GM19438 (cell line): ENCODE measurements at regions not wholly inside any gene's neighbourhood (a gene's known extent, or its start where the extent isn't known, plus 50 kb on each side); places are given as distances from the start of the nearest gene placed in this dataset.

Experiments used
- ATAC-seq: cut with Tn5 transposase; IDR thresholded peaks from one replicate; pipeline ENCODE4 v1.9.1; 2021; ENCODE audit warnings: low read depth; ENCODE audit not compliant: unreplicated experiment

DNA sequence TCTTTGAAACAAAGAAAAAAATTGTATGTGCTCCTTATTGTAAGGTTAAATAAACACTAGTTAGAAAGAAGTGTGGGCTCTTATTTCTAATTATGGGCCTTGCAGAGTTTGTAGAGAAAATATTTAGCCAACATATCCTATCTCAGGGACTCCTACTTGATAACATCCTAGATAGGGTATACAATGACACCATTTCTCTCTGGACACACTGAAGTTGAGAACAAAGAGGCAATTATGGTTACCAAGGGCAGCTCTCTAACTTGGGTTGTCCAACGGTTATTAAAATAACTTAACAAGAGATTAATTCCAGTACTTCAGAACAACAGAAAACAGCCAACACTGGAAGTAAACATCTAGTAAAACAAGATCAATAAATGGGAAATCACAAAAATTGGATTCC is 69.0 kb upstream of the ZC3H11B start:
- no peak for ATAC-seq

DNA sequence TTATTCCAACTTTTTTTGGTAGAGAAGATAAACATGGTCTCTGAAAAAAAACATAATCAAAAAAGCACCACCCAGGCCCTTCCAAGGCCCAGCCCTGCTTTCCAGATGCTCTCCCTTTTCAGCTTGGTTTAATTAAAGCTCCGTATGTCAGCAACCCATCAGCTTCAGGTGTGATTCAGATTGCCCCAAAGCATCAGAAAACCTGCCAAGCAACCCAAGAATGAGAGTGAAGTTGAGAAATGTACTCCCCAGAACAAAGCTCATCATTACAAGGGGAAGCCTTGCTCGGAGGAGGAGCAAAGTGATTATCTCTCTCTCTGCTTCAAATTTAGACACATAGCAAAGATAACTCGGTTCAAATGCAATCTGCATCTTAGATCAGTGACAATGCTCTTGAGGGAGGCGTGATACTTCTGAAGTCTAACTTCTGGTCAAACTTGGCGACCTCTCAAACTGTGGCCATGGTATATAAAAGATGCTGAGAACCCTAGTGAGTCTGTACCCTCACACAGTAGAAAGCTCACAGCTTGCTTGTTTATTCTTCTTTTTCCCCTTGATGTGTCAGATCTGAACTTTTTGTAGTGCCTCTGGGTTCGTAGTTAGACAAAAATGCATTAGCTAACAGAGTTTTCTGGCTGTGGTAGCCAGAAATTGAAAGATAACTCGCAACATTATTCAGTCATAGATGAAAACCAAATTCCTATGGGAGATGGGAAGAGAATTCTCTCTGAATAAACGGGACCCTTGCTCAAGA is 63.3 kb upstream of the ZC3H11B start:
- ATAC-seq = no peak

DNA sequence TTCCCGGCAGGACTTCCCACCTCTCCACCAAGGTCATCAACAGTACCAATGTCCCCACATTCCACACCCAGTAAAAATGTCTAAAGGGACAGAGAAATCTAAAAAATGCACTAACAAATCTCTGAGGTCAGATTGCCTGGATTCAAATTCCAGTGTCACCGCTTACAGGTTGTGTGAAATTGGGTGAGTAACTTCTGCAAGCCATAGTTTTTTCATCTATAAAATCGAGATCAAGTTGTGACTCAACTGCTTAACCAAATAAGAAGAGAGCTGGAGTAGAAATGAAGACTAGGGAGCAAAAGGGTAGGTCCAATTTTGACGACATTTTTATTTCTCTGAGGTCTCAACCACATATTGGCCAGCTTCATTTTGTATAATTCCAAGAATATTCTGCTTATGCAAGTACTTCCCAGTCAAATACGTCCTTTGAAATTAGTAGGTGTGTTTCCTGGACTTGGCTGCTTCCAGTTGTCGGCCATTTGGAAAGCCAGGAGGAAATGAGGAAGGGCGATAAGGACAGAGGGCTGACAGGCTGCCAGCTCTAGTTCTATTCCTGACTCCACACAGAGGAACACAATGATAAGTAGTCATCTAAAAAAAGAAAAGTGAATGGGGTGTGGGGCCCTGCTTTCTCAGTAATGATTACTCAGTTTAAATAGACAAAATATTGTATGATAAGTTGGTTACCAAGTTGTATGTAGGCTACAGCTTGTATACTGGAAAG is 57.7 kb upstream of the ZC3H11B start:
- no peak for ATAC-seq

DNA sequence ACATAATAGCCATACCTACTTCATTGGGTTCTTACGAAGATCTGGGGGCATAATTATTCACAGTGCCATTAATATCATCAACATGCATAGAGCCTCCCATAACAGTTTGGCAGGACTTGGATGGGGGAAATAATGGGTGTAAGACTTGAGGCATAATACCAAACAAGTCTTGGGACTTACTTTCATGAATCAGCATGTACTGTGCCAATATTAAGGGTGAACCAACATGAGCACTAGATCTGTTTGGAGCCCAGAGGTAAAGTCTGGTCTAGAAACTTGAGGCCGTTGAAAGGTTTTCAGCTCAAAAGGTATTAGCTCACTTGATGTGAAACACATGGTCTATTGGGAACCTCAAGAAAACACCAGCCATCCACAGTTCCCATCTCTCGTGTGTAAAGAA is 56.7 kb upstream of the ZC3H11B start:
- ATAC-seq = no peak

DNA sequence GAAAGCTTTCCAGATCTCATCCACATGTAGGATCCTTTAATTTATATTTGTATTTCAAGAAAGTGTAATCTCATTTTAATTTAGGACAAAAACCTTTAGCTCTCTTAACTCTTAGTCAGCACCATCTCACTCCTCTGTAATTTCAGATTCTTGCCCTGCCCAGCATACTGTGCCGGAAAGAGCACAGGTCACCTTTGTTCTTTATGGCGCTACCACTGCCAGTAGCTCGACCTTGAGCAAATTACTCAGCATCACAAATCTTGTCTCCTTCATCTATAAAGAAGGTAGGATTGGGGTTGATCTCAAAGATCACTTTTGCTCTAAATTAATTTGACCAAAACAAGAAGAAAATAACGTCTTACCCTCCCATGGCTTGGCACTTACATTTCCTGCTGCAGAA is 56.1 kb upstream of the ZC3H11B start:
- no peak for ATAC-seq

DNA sequence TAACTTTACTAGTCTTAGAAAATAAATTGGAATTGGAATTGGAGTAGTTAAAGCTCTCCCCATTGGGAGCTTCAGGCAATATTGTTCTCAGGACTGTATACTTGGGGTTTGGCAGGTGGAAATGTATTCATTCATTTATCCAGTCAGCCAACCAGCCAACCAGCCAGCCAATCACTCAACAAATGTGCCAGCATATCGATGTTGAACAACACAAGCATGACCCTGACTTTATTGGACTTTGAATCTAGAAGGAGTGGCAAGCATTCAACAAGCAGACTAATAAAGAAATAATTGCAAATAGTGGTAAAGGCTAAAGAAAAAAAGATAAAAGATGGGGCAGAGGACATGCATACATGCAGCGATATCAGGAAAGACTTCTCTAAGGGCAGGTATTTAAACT is 55.5 kb upstream of the ZC3H11B start:
- ATAC-seq = no peak

DNA sequence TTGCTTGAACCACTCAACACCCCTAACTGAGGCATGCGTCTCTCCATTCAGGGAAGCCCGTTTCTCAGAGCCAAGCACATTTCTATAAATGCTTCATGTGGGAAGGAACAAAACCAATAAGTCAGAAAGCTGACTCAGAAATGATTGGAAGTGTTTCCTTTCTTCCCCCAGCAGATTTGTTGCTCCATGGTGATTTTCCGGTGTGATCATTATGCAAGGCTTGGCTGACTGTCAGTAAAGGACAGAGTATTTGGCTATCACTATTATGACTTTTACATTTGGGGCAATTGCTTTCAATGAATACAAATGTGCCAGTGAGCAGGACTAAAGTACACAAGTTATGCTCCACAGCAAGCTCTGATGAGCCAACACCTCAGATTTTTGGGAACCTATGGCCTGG is 53.3 kb upstream of the ZC3H11B start:
- ATAC-seq = no peak

DNA sequence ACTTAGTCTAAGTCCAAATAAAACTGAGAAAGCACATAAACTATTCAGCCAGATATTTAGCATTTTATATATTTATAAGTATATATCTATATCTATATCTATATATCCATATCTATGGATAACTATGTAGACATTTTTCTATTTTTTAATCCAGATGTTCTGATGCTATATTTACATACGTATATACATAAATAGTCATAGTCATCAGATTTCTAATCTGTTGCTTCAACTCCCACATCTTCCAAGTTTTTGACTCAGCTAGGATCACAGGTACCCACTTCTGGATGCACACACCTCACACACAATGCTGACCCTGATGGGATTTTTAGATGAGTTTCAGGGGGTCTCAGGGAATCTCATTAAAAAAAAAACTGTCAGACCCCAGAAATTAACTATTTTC is 52.2 kb upstream of the ZC3H11B start:
- ATAC-seq = no peak

DNA sequence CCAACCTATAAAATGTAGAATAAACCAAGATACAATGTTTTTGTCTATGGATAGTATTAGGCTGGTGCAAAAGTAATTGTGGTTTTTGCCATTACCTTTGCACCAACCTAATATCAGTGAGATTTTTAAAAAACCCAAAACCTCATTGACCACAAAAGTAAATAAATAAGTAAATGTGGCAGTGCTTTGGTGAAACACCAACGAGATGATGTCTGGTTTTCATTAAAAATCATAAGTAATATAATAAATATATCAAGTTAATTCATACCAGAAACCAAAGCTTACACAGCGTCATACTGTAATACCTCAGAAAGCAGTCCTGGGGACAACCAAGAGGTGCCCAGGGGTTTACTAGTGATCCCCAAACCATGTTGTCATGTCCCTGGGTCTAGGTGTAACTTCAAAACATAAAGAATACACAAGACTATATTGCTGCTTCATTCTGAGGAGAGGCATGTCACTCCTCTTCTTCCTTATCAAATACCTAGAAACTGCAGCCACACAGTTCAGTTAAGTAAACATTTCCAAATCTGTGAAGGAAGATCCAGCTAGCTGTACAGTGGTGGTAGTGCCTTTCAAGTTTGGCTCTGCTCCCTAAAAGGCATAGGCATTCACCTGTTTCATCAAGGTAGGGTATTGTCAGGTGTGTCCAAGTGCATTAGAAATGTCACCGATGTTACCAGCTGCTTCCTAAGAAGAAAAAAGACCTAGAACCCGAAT is 51.6 kb upstream of the ZC3H11B start:
- no peak for ATAC-seq
